NCI-H1092 treated with DMSO at 0.1 percent for 48 hours (cell line): ENCODE measurements at regions not wholly inside any gene's neighbourhood (a gene's known extent, or its start where the extent isn't known, plus 50 kb on each side); places are given as distances from the start of the nearest gene placed in this dataset.
"Not testable (repeated sequence)": the region's sequence is repeated elsewhere in the genome, so short reads cannot be mapped to it uniquely, and the experiment has no call there.

ENCODE experiments used
- DNase-seq: peaks from one replicate; lab custom pipeline; 2025; lab: John Stamatoyannopoulos, UW

DNA sequence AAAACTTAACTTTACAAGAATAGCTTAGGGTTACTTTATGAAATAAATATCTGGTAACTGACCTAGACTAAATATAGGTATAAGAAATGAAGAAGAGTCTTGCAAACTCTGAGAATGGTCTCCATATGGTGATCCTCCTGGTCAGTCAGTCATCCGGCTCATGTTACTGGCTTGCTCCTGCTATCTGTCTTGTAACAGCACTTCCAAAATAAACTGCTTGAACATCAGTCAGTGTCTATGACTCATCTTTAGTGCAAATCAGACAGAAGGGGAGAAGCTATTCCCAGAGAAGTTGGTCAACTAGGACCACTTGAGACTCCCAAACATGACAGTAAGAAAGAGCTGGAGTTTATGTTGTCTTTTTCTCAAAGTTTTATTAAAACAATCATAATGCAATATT is 1550.9 kb downstream of the PCDH9 start:
- DNase-seq, result no peak

GRCh38 chr13:65677906-65678305 is 1552.2 kb downstream of the PCDH9 start:
- DNase-seq, result no peak

DNA sequence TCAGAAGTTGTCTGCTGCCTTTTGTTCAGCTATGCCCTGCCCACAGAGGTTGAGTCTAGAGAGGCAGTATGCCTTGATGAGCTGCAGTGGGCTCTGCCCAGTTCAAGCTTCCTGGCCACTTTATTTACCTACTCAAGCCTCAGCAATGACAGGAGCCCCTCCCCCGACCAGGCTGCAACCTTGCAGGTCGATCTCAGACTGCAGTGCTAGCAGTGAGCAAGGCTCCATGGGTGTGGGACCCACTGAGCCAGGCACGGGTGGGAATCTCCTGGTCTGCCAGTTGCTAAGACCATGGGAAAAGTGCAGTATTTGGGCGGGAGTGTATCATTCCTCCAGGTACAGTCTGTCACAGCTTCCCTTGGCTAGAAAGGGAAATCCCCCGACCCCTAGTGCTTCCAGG is 1554.8 kb downstream of the PCDH9 start:
- not testable (repeated sequence) for DNase-seq

DNA sequence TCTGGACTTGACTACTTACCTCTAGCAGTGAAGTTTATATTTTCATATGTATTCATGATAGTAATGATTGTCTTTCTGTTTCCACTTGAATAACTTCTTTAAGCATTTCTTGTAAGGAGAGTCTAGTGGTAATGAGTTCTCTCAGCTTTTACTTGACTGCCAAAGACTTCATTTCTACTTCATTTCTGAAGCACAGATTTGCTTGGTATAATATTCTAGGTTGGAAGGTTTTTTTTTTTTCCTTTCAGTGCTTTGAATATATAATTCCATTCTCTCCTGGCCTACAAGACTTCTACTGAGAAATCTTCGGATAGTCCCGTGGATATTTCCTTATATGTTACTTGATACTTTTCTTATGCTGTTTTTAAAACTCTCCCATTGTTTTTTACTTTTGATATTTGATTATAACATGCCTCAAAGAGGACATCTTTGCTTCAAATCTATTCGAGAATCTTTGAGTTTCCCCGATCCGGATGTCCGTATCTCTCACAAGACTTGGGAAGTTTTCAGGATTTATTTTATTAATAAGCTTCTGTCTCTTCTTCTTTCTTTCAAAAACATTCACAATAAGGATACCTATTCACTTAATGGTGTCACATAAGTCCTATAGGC is 1560.0 kb downstream of the PCDH9 start:
- no peak for DNase-seq

- no peak for DNase-seq
Measured at GRCh38 chr13:65660731-65661130, 1569.4 kb downstream of the PCDH9 start.

- peak; percentile 16 for DNase-seq
Measured at GRCh38 chr13:65656740-65657329, 1573.3 kb downstream of the PCDH9 start.

DNA sequence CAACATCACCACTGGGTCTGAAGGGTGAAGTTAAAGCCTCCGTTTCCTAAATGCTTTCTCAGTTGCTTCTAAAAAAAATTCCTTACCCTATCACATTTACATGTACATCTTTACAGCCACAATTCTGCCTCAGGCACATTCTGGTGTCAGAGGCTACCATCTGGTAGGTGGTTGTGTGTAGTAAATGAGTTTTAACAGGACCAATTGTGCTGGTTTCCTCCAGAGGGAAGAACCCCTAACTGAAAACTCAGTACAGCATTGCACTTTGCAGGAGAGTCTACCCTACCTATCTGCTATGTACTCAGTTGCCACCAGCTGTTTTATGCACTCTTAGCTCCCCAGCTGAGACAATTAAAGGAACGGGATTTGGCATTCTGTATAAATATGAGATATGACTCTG is 1576.5 kb downstream of the PCDH9 start:
- peak; percentile 43 for DNase-seq

DNA sequence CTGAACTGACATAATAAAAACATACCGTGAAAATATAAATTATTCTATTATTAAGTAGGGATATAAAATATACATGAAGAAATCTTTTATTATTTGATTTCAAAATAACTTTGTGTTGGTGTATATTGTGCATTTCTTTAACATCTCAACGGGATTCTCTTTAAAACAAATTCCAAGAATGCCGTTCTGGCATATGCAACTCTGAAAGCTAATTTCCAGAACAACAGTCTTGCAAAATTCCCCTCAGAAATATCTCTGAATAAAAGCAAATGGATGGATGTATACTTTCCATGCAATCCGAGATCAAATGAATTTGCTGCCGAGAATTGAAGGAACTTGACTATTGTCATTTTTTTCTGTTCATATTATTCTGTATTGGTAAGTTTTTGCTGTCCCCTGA is 1579.8 kb downstream of the PCDH9 start:
- DNase-seq, result no peak

- no peak for DNase-seq
Measured at GRCh38 chr13:65642996-65643395, 1587.1 kb downstream of the PCDH9 start.

DNA sequence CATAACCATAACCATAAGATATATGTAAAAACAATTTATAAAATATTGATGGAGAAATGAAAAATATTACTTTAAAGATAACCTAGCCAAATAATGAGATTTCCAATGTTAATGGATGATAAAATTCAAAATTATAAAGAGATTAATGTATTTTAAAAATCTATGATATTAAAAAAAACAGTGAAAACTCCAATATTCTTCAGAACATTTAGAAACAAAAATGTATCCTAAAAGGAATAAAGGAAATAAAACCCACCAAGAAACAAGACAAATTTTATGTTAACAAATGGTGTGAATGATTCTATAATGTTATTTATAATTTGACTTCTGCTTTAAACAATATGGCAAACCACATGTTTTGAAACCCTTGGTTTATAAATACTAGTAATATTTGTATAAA is 1587.8 kb downstream of the PCDH9 start:
- DNase-seq, result no peak

- peak; percentile 56 for DNase-seq
Measured at GRCh38 chr13:65638572-65639168, 1591.5 kb downstream of the PCDH9 start.

DNA sequence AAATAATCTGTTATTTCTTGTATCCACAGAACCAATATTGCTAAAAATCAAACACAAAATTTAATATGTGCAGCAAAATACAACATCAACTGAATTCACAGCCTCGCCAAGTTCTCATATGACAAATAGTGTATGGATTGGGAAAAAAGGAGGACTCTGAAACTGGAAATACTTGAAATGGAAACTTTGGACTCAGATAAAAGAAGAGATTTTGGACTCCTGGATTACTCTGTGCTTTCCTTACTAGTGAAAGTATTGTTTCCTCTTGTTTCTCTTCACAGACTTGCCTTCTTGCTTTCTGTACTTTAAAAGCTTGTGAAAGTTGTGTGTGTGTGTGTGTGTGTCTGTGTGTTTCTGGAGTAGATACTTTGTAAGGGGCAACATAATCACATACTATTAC is 1596.3 kb downstream of the PCDH9 start:
- no peak for DNase-seq

DNA sequence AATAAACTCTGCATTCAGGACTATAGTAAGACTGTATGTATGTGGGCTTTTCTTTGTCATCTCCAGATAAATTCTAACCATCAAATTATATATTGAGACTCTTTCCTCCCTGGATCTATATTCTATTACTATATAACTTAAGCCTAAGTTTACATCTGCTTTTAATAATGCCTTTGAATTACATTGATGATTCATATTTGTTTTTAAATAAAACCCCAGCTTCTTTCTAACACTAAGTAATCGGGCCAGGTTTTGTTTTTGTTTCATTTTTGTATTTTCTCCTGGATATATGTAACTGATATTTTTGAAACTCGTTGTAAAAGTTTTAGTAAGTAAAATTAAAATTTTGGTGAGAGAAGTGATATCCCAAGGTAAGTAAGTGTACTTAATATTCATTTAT is 1599.1 kb downstream of the PCDH9 start:
- DNase-seq, result no peak

DNA sequence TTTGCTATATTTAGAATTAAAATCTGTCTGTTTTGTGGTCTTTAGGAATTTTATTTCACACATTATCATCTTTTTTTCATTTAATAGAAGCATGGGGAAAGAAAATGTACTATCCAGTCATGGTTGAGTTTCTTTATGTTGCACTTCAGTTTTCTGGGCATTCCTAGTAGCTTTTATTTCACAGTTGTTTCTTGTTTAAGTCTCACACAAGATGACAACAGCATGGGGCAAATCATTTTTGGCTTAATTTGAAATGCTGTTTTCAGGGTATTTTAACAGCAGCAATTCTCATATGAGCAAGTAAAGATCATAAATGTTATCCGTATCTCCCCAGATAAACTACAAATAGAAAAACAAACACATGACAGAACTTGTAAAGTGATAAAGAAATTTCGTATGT is 1600.2 kb downstream of the PCDH9 start:
- DNase-seq, result no peak

- DNase-seq, result no peak
Measured at GRCh38 chr13:65623148-65623547, 1607.0 kb downstream of the PCDH9 start.

DNA sequence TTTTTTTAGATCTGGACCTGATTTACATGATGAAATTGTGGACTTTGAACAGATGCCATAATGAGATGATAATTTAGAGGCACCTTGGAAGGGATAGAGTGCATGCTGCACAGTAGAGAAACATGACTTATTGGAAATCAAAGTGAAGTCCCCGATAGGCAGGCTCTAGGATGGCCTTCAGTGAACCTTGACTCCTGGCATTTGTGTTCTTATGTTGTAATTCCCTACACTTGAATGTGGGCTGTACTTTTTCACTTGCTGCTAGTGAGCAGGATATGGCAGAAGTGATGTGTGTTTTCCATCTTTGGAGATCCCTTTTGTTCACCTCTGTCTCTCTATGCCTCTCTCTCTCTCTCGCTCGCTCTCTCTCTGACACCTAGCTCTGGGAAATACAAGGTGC is 1614.6 kb downstream of the PCDH9 start:
- no peak for DNase-seq

- DNase-seq, result no peak
Measured at GRCh38 chr13:65613004-65613403, 1617.1 kb downstream of the PCDH9 start.

- DNase-seq, result no peak
Measured at GRCh38 chr13:65609350-65609749, 1620.8 kb downstream of the PCDH9 start.

GRCh38 chr13:65606622-65607021 is 1623.5 kb downstream of the PCDH9 start:
- DNase-seq, result no peak

DNA sequence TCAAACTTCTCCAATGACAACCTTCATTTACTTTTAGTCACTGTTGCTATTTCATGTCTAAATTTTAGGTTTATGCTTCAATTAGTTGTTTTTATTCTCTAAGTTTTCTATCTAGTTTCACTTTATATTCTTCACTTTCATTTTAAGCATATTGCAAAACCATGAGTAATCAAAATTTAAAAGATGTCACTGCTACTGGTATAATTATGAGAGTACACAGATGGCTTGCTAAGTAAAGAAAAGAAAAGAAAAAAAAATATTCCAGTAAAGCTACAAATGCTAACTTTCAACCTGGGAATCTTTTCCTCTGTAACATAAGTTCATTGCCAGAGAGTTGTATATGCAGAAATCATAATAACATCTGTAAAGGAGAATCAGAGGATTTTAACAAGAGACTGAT is 1624.7 kb downstream of the PCDH9 start:
- DNase-seq, result no peak

GRCh38 chr13:65603160-65603559 is 1627.0 kb downstream of the PCDH9 start:
- DNase-seq, result no peak

- no peak for DNase-seq
Measured at GRCh38 chr13:65601855-65602254, 1628.3 kb downstream of the PCDH9 start.

DNA sequence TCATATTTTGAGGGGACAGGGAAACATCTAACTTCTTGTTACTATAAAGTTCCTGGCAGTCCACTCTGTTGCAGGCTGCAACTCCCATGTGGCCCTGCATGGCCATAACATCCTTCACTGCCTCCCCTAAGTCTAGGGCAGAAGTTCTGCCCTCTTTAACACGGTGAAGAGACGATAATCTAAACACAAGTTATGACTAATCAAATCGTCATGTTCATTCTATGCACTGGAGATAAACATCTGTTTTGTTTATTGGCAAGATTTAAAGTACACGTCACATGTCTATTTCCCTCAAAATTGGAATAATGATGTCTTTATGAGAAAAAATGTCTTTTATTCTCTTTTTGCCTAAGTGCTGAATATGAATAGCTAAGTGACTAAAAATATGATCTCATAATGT is 1629.4 kb downstream of the PCDH9 start:
- no peak for DNase-seq
